Endothelial cell (in vitro differentiated cells): ENCODE measurements at regions not wholly inside any gene's neighbourhood (a gene's known extent, or its start where the extent isn't known, plus 50 kb on each side); places are given as distances from the start of the nearest gene placed in this dataset.
A peak's percentile ranks its signal among the peaks of the same experiment; 100 is the strongest.

Experiments
- DNase-seq: peaks from one replicate; pipeline ENCODE4 v3.0.0; 2021; ENCODE audit warnings: low spot score
- H3K27ac Mint-ChIP-seq: one replicate; pipeline ENCODE4 v1.8.0; 2021; ENCODE audit warnings: mixed read lengths, inconsistent platforms; ENCODE audit not compliant: unreplicated experiment
- H3K27me3 Mint-ChIP-seq: one replicate; pipeline ENCODE4 v1.8.0; 2021; ENCODE audit warnings: mild to moderate bottlenecking, moderate library complexity, mixed read lengths, inconsistent platforms; ENCODE audit not compliant: unreplicated experiment
- H3K36me3 Mint-ChIP-seq: one replicate; pipeline ENCODE4 v1.8.0; 2021; ENCODE audit warnings: mild to moderate bottlenecking, low read depth, mixed read lengths, inconsistent platforms; ENCODE audit not compliant: unreplicated experiment
- H3K4me1 Mint-ChIP-seq: one replicate; pipeline ENCODE4 v1.8.0; 2021; ENCODE audit warnings: mild to moderate bottlenecking, mixed read lengths, inconsistent platforms; ENCODE audit not compliant: unreplicated experiment
- H3K4me3 Mint-ChIP-seq: one replicate; pipeline ENCODE4 v1.8.0; 2021; ENCODE audit warnings: mild to moderate bottlenecking, mixed read lengths, inconsistent platforms; ENCODE audit not compliant: unreplicated experiment
- H3K9me3 Mint-ChIP-seq: one replicate; pipeline ENCODE4 v1.8.0; 2021; ENCODE audit warnings: mixed read lengths, inconsistent platforms; ENCODE audit not compliant: unreplicated experiment
- TF ChIP-seq, protein P1 (sequence below): fragments of 200-600 bp; sonication (generic); IDR thresholded peaks from one replicate; pipeline ENCODE4 v1.5.0; 2021; ENCODE audit warnings: antibody characterized with exemption; ENCODE audit not compliant: unreplicated experiment

DNA sequence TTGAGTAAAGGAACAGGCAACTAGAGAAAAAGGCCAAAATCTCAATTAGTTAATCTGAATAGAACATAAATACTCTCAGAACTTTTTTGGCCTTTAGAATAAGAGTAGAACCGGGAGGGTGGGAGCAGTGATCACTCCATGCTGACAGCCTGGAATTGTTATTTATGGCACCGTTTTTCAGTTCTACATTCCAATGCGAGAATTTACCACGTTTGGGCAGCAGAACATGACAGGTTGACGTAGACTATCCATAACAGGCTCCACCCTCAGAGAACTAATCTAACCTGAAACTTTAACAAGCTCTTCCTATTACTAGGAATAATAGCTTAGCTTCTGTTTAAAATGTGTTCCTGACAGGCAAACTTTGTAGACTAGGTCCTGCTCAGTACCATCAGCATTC is 379.1 kb downstream of the SEC23A start:
- Mint-ChIP-seq H3K4me3 (no peak overlapping the region), H3K9me3 (no peaks in the 10 kb centered on the region), H3K36me3 (no peaks in the 10 kb centered on the region), H3K27ac (no peak overlapping the region), H3K27me3 (peaks cover 5% of the 10 kb centered on the region), H3K4me1 (no peaks in the 10 kb centered on the region)
- TF ChIP-seq, protein P1, sequence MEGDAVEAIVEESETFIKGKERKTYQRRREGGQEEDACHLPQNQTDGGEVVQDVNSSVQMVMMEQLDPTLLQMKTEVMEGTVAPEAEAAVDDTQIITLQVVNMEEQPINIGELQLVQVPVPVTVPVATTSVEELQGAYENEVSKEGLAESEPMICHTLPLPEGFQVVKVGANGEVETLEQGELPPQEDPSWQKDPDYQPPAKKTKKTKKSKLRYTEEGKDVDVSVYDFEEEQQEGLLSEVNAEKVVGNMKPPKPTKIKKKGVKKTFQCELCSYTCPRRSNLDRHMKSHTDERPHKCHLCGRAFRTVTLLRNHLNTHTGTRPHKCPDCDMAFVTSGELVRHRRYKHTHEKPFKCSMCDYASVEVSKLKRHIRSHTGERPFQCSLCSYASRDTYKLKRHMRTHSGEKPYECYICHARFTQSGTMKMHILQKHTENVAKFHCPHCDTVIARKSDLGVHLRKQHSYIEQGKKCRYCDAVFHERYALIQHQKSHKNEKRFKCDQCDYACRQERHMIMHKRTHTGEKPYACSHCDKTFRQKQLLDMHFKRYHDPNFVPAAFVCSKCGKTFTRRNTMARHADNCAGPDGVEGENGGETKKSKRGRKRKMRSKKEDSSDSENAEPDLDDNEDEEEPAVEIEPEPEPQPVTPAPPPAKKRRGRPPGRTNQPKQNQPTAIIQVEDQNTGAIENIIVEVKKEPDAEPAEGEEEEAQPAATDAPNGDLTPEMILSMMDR, result no peak
- no peak for DNase-seq

DNA sequence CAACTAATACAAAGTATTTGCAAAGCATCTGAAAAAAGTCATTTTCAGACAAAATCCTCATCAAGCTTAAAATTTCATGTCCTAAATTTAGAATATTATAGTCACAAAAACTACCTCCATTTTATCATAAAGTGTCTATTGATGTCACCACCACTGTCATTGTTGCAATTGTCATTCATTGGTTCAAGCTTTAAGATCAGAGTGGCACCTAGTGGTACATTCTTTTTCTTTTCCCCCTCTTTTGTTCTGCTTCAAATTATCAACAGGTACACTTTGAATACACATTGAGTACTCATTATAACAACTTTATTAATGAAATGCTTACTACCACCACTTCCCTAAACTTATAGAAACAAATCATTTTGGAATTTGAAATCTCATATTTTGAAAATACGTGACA is 379.8 kb downstream of the SEC23A start:
- no peak overlapping the region for H3K4me3 Mint-ChIP-seq
- no peaks in the 10 kb centered on the region for H3K4me1 Mint-ChIP-seq
- DNase-seq, result no peak
- peaks cover 5% of the 10 kb centered on the region for H3K27me3 Mint-ChIP-seq
- TF ChIP-seq, protein P1, result no peak
- no peaks in the 10 kb centered on the region for H3K36me3 Mint-ChIP-seq
- H3K27ac Mint-ChIP-seq, result no peak overlapping the region
- no peaks in the 10 kb centered on the region for H3K9me3 Mint-ChIP-seq

DNA sequence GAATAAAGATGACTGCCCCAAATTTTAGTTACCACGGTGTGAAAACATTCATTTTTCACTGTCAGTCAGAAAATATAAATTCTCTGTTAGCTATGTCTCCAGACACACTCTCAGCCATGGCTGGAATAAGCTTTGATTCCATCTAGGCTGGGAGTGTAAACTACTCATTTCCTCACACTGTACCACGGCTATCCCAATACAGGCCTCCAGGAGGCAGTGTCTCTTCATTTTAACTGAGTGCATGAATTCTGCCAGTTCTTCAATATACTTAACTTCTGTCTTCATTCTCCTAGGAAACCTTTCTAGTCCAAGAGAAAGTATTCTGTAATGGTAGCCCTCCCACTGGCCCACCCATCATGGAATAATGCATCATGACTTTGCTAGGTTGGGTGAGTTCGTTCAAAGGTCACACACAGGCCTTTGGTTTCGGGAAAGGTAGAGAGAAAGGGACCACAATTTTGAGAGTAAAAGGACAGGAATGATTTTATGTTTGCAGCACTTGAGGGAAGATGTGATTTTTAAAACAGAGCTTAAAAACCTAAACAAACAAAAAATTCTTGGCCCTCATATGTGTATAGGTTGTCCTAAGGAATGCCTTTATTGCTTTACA is 381.1 kb downstream of the SEC23A start:
- no peaks in the 10 kb centered on the region for H3K36me3 Mint-ChIP-seq
- H3K4me1 Mint-ChIP-seq, result no peaks in the 10 kb centered on the region
- H3K27me3 Mint-ChIP-seq, result no peaks in the 10 kb centered on the region
- TF ChIP-seq, protein P1, result peak; percentile 89
- DNase-seq, result peak; percentile 69
- no peaks in the 10 kb centered on the region for H3K9me3 Mint-ChIP-seq
- no peak overlapping the region for H3K4me3 Mint-ChIP-seq
- no peak overlapping the region for H3K27ac Mint-ChIP-seq

DNA sequence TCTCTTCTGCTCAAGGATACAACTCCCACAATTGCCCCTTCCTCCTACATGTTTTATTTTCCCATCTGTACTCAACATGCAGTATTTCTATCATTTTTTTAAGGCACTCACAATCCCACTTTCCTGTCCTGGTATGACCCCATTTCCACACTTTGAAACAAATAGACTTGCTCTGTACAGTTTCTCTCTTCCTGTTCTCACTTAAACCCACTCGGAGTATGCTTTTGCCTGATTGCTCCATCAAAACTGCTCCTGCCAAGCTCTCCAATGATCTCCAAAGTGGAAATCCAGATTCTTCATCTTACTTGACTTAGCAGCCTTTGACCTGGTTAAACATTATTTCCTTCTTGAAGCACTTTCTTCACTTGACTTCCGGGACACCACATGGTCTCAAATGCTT is 384.5 kb downstream of the SEC23A start:
- Mint-ChIP-seq H3K27ac (no peak overlapping the region), H3K36me3 (no peaks in the 10 kb centered on the region), H3K4me1 (no peaks in the 10 kb centered on the region), H3K4me3 (no peak overlapping the region), H3K9me3 (no peaks in the 10 kb centered on the region), H3K27me3 (no peaks in the 10 kb centered on the region)
- DNase-seq, result no peak
- TF ChIP-seq, protein P1, result no peak

DNA sequence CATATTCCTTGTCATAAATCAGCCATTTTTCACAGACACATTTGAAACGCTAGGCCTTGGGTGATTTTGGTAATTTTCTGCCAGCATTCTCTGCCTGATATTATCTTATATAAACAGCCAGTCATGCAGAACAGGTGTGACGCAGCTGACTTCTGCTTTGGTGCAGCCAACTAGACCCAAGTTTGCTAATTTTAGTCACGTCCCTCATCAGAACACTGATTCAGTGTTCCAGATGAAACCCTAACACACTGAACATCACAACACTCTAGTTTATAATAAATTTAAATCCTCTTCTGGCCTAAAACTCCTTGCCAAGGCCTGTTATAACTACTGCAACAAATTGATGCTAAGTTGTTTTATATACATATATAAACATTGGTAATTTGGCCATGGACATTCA is 386.1 kb downstream of the SEC23A start:
- Mint-ChIP-seq H3K4me1 (no peaks in the 10 kb centered on the region), H3K9me3 (no peaks in the 10 kb centered on the region), H3K27me3 (no peaks in the 10 kb centered on the region), H3K36me3 (no peaks in the 10 kb centered on the region), H3K27ac (no peak overlapping the region), H3K4me3 (no peak overlapping the region)
- no peak for DNase-seq
- TF ChIP-seq, protein P1, result no peak
